OCI-LY7 (cell line): ENCODE measurements at regions not wholly inside any gene's neighbourhood (a gene's known extent, or its start where the extent isn't known, plus 50 kb on each side); places are given as distances from the start of the nearest gene placed in this dataset.

ENCODE experiments used
- EZH2phosphoT487 ChIP-seq: fragments of 200-600 bp; sonication (generic); IDR thresholded peaks from 2 replicates; pipeline ENCODE4 v1.6.1; 2018; ENCODE audit warnings: low read depth, borderline replicate concordance, mild to moderate bottlenecking, mixed run types, antibody characterized with exemption, low read length, moderate library complexity, mixed read lengths
- TF ChIP-seq, protein P1 (sequence below): fragments of 200-600 bp; sonication (generic); conservative IDR thresholded peaks from 2 replicates; pipeline ENCODE4 v1.5.1; 2014; ENCODE audit warnings: mild to moderate bottlenecking, antibody characterized with exemption, low read length, moderate library complexity, mixed read lengths

DNA sequence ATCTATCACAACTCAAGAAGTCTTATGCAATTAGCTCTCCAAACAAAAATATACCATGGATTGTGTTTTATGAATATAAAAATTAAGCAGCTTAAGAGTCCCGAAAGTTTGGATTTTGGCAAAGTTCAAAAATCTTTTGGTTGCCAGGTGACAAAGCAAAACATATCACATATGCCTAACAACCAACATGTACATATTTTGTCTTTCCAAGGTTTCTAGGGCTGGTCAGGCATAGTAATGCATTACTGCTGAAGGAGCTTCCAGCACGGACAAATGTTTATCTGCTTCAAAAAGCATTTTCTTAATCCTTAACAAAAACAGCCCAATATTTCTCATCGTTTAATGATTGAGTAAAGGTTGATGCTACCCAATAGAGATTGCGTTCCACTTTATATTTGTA lies 1327.1 kb upstream of the ZEB2 start:
- TF ChIP-seq, protein P1, sequence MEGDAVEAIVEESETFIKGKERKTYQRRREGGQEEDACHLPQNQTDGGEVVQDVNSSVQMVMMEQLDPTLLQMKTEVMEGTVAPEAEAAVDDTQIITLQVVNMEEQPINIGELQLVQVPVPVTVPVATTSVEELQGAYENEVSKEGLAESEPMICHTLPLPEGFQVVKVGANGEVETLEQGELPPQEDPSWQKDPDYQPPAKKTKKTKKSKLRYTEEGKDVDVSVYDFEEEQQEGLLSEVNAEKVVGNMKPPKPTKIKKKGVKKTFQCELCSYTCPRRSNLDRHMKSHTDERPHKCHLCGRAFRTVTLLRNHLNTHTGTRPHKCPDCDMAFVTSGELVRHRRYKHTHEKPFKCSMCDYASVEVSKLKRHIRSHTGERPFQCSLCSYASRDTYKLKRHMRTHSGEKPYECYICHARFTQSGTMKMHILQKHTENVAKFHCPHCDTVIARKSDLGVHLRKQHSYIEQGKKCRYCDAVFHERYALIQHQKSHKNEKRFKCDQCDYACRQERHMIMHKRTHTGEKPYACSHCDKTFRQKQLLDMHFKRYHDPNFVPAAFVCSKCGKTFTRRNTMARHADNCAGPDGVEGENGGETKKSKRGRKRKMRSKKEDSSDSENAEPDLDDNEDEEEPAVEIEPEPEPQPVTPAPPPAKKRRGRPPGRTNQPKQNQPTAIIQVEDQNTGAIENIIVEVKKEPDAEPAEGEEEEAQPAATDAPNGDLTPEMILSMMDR: no peak
- no peak for TF ChIP-seq EZH2phosphoT487
